DND-41 (cell line): ENCODE measurements at regions not wholly inside any gene's neighbourhood (a gene's known extent, or its start where the extent isn't known, plus 50 kb on each side); places are given as distances from the start of the nearest gene placed in this dataset.

Experiments
- EZH2 ChIP-seq: IDR thresholded peaks from 3 replicates; pipeline ENCODE4 v1.6.1; 2012; ENCODE audit warnings: borderline replicate concordance, low read depth, mild to moderate bottlenecking, moderate library complexity, low read length, inconsistent platforms; ENCODE audit not compliant: severe bottlenecking
- TF ChIP-seq, protein P1 (sequence below): IDR thresholded peaks from 2 replicates; pipeline ENCODE4 v1.5.1; 2012; ENCODE audit warnings: borderline replicate concordance, low read length, moderate library complexity, mild to moderate bottlenecking; ENCODE audit not compliant: poor library complexity, severe bottlenecking; ENCODE audit errors: extremely low read depth

DNA sequence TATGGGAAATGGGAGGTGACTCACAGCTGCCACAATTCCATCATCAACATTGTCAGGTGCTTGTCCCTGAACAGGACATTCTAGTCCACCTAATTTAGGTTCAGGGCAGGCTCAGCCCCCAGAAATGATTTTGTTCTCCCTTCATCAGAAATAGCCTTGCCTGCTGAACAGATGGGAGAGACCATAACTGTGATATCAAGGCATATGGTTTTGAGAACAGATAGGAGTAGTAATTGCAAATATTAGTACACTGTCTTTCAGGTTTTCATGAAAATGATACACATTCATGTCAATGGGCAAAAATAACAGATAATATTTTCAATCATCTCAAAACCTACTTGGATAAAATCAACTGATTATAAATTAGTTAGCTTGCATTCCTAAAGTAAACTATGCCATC lies 316.5 kb downstream of the MBD2 start:
- TF ChIP-seq, protein P1, sequence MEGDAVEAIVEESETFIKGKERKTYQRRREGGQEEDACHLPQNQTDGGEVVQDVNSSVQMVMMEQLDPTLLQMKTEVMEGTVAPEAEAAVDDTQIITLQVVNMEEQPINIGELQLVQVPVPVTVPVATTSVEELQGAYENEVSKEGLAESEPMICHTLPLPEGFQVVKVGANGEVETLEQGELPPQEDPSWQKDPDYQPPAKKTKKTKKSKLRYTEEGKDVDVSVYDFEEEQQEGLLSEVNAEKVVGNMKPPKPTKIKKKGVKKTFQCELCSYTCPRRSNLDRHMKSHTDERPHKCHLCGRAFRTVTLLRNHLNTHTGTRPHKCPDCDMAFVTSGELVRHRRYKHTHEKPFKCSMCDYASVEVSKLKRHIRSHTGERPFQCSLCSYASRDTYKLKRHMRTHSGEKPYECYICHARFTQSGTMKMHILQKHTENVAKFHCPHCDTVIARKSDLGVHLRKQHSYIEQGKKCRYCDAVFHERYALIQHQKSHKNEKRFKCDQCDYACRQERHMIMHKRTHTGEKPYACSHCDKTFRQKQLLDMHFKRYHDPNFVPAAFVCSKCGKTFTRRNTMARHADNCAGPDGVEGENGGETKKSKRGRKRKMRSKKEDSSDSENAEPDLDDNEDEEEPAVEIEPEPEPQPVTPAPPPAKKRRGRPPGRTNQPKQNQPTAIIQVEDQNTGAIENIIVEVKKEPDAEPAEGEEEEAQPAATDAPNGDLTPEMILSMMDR = no peak
- no peak for TF ChIP-seq EZH2
